ENCODE measurements at regions not wholly inside any gene's neighbourhood (a gene's known extent, or its start where the extent isn't known, plus 50 kb on each side); places are given as distances from the start of the nearest gene placed in this dataset.

GRCh38 chr12:63090716-63091115 is 60.3 kb downstream of the AVPR1A start:
- TF ChIP-seq MXI1 (IDR thresholded peaks at IDR 0.05; ENCODE audit: low read depth, low read length) (no peak), SP1 (IDR thresholded peaks at IDR 0.05; ENCODE audit: low read depth, low read length) (no peak), RAD51 (IDR thresholded peaks at IDR 0.05) (no peak), FOXK2 (IDR thresholded peaks at IDR 0.05) (no peak), STAT1 (conservative IDR thresholded peaks at IDR 0.05) (no peak), LARP7 (IDR thresholded peaks at IDR 0.05) (no peak), FOXM1 (IDR thresholded peaks at IDR 0.05; ENCODE audit: low read depth, low read length) (no peak), GABPA (IDR thresholded peaks at IDR 0.05; ENCODE audit: low read depth) (no peak), EZH2 (IDR thresholded peaks at IDR 0.05; ENCODE audit: borderline replicate concordance, control insufficient read depth, low read depth, low read length) (no peak), CEBPB (IDR thresholded peaks at IDR 0.05; ENCODE audit: borderline replicate concordance in 1 of 2, low read depth in 2 of 2, low read length in 2 of 2) (no peak)
- TF ChIP-seq, protein P1, sequence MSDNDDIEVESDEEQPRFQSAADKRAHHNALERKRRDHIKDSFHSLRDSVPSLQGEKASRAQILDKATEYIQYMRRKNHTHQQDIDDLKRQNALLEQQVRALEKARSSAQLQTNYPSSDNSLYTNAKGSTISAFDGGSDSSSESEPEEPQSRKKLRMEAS (IDR thresholded peaks at IDR 0.05; ENCODE audit: low read depth, low read length) = no peak
- TF ChIP-seq, protein P2, sequence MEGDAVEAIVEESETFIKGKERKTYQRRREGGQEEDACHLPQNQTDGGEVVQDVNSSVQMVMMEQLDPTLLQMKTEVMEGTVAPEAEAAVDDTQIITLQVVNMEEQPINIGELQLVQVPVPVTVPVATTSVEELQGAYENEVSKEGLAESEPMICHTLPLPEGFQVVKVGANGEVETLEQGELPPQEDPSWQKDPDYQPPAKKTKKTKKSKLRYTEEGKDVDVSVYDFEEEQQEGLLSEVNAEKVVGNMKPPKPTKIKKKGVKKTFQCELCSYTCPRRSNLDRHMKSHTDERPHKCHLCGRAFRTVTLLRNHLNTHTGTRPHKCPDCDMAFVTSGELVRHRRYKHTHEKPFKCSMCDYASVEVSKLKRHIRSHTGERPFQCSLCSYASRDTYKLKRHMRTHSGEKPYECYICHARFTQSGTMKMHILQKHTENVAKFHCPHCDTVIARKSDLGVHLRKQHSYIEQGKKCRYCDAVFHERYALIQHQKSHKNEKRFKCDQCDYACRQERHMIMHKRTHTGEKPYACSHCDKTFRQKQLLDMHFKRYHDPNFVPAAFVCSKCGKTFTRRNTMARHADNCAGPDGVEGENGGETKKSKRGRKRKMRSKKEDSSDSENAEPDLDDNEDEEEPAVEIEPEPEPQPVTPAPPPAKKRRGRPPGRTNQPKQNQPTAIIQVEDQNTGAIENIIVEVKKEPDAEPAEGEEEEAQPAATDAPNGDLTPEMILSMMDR (IDR thresholded peaks at IDR 0.05 in 2 of 3, conservative IDR thresholded peaks at IDR 0.05 in 1 of 3; ENCODE audit: control insufficient read depth in 2 of 3, extremely low read depth in 1 of 3, insufficient read depth in 1 of 3, low read depth in 3 of 3, low read length in 3 of 3) = no peak
